ENCODE measurements at regions not wholly inside any gene's neighbourhood (a gene's known extent, or its start where the extent isn't known, plus 50 kb on each side); places are given as distances from the start of the nearest gene placed in this dataset.
A peak's percentile ranks its signal among the peaks of the same experiment; 100 is the strongest.

DNA sequence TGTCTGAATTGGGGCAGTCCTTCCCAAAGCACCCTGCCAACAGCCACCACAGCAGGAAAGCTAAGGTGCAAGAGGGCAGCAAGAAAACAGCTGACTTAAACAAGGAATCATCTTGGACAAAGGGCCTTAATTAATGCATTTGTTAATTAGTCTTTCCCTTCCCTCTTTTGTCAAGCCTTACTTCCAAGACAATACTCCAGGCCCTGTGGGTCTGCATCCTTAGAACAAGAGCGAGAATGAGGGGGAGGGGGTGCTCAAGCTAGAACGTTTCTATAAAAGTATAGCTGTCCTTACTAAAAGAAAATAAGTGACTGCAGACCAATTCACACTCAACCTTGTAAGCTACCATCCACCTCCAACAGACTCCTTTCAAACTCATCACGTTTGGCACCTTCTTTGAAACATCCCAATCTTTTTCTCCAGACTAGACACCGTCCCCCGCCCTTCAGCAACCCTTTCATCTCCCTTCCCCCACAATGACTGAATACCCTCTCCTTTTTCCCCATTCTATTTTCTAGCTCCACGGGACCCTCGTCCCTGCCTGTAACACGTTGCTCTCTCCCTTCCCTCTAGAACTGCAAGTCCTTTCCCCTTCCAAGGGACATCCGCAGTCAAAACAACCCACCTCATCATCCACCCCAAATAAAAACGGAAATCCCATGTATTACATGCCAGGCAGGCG lies 85.7 kb upstream of the RNF38 start:
- peak overlapping the region; percentile 88 for H3K4me3 ChIP-seq (ENCODE audit: low read length)
- no peak for DNase-seq (ENCODE audit: low read depth)
- TF ChIP-seq, protein P1, sequence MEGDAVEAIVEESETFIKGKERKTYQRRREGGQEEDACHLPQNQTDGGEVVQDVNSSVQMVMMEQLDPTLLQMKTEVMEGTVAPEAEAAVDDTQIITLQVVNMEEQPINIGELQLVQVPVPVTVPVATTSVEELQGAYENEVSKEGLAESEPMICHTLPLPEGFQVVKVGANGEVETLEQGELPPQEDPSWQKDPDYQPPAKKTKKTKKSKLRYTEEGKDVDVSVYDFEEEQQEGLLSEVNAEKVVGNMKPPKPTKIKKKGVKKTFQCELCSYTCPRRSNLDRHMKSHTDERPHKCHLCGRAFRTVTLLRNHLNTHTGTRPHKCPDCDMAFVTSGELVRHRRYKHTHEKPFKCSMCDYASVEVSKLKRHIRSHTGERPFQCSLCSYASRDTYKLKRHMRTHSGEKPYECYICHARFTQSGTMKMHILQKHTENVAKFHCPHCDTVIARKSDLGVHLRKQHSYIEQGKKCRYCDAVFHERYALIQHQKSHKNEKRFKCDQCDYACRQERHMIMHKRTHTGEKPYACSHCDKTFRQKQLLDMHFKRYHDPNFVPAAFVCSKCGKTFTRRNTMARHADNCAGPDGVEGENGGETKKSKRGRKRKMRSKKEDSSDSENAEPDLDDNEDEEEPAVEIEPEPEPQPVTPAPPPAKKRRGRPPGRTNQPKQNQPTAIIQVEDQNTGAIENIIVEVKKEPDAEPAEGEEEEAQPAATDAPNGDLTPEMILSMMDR (IDR thresholded peaks at IDR 0.05; ENCODE audit: insufficient read depth, low read depth, low read length, missing control alignments), result no peak

DNA sequence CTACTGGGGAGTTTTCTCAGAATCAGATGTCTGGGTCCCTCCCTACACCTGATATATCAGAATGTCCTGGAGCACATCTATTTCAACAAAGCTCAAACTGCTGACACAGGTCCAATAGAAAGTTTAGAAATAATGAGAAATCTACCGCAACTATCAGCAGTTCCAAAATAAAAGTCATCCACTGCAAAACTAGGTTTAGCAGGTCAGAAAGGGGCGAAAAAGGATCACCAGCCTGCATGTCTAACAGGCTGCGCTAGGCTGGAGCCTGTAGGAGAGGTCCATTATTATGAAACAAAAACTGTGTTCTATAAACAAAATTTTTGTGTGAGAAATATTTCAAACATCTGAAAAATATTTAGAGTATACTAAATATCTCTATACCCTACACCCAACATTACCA lies 84.1 kb upstream of the RNF38 start:
- TF ChIP-seq, protein P1 (IDR thresholded peaks at IDR 0.05; ENCODE audit: insufficient read depth, low read depth, low read length, missing control alignments), result no peak
- DNase-seq (ENCODE audit: low read depth), result no peak
- H3K4me3 ChIP-seq (ENCODE audit: low read length), result no peak overlapping the region

DNA sequence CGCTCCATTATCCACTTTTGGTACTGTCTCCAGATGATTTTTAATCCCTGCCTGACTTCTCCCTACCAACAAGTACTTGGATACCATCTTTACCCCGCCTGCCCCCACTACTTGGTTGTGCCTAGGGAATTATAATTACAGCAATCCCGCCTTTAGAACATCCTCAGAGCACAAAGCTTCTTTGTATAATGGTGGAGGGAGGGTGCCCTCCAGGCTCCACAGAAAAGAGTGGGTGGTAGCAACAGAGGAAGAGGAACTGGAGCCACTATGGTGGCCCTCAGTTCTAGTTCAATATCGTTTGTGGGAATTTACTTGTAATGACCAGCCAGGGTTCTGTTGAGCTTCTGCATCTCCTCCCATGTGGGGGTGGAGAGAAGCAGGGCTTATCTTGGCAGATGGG lies 79.0 kb upstream of the RNF38 start:
- TF ChIP-seq, protein P1 (IDR thresholded peaks at IDR 0.05; ENCODE audit: insufficient read depth, low read depth, low read length, missing control alignments), result no peak

DNA sequence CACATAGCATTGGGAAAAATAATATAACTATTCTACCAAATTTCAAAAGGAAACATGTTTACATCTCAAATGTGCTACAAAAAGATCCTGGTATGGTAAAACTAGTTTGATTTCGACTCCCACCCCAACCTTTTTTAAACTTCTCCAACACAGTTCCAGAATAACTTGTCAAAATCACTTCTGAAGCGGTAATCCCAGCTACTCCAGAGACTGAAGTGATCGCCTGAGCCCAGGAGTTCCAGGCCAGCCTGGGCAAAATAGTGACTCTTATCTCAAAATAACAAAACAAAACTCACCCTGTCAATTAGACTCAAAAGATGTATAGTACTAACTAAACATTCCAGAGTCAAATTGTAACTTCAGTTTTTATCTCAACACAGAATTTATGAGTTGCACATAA lies 71.3 kb upstream of the RNF38 start:
- TF ChIP-seq, protein P1 (IDR thresholded peaks at IDR 0.05; ENCODE audit: insufficient read depth, low read depth, low read length, missing control alignments), result no peak
- no peak overlapping the region for H3K4me3 ChIP-seq (ENCODE audit: low read length)
- no peak for DNase-seq (ENCODE audit: low read depth)

More for the DNA sequence above, 79.0 kb upstream of the RNF38 start:
- no peak overlapping the region for H3K4me3 ChIP-seq (ENCODE audit: low read length)
- DNase-seq (ENCODE audit: low read depth), result no peak

- H3K4me3 ChIP-seq (ENCODE audit: low read length), result peak overlapping the region; percentile 0
- TF ChIP-seq, protein P1 (IDR thresholded peaks at IDR 0.05; ENCODE audit: insufficient read depth, low read depth, low read length, missing control alignments), result no peak
- DNase-seq (ENCODE audit: low read depth), result peak; percentile 59
Measured at GRCh38 chr9:36470643-36471290, 70.7 kb upstream of the RNF38 start.

- TF ChIP-seq, protein P1 (IDR thresholded peaks at IDR 0.05; ENCODE audit: insufficient read depth, low read depth, low read length, missing control alignments), result no peak
- DNase-seq (ENCODE audit: low read depth), result no peak
- no peak overlapping the region for H3K4me3 ChIP-seq (ENCODE audit: low read length)
Measured at GRCh38 chr9:36463467-36463866, 63.4 kb upstream of the RNF38 start.

Measured in epithelial cell of esophagus (primary cell).